ENCODE measurements at regions not wholly inside any gene's neighbourhood (a gene's known extent, or its start where the extent isn't known, plus 50 kb on each side); places are given as distances from the start of the nearest gene placed in this dataset.

GRCh38 chr6:149194820-149195558 lies 122.5 kb upstream of the TAB2 start:
- Histone ChIP-seq H2BK120ac (ENCODE audit: low read depth, low read length) (no peak overlapping the region), H3K9me3 (ENCODE audit: control insufficient read depth, low read length) (peaks cover 9% of the 10 kb centered on the region), H3K36me3 (ENCODE audit: control insufficient read depth in 1 of 2, insufficient read depth in 2 of 2, low read depth in 1 of 2, low read length in 2 of 2) (no peaks in the 10 kb centered on the region), H4K8ac (ENCODE audit: low read length) (no peak overlapping the region), H2AK5ac (ENCODE audit: low read length, severe bottlenecking) (no peak overlapping the region), H3K27ac (ENCODE audit: low read length, poor library complexity, severe bottlenecking) (no peak overlapping the region), H3K14ac (ENCODE audit: low read length in 2 of 2) (no peak overlapping the region), H4K91ac (ENCODE audit: low read length) (no peak overlapping the region), H2BK15ac (ENCODE audit: low read depth, poor library complexity, severe bottlenecking) (no peak overlapping the region), H3K4me1 (ENCODE audit: control insufficient read depth, insufficient read depth, low read depth, low read length) (no peaks in the 10 kb centered on the region), H2BK12ac (ENCODE audit: low read length in 2 of 2) (no peak overlapping the region), H3K27me3 (ENCODE audit: control insufficient read depth in 1 of 2, insufficient read depth in 1 of 2, low read length in 2 of 2) (no peaks in the 10 kb centered on the region), H3K23ac (ENCODE audit: low read length in 2 of 2) (no peak overlapping the region), H3K9ac (ENCODE audit: low read length) (no peak overlapping the region), H3K18ac (ENCODE audit: low read depth in 1 of 2, low read length in 2 of 2) (no peak overlapping the region), H3K4ac (ENCODE audit: low read depth in 1 of 2, low read length in 2 of 2) (no peak overlapping the region), H3K4me3 (ENCODE audit: insufficient read depth in 1 of 2, low read depth in 1 of 2, low read length in 2 of 2) (no peak overlapping the region), H2BK5ac (ENCODE audit: low read depth, low read length, poor library complexity, severe bottlenecking) (no peak overlapping the region), H3K79me1 (replicated peaks; ENCODE audit: low read length, poor library complexity, severe bottlenecking) (no peaks in the 10 kb centered on the region), H3K4me2 (ENCODE audit: low read length, poor library complexity, severe bottlenecking) (no peak overlapping the region), H2AFZ (ENCODE audit: low read depth, low read length) (no peak overlapping the region)
- DNase-seq = no peak
- WGBS = 89% methylated on average over 7 of the region's 8 CpGs

- Histone ChIP-seq H3K23ac (ENCODE audit: low read length in 2 of 2) (no peak overlapping the region), H3K4me1 (ENCODE audit: control insufficient read depth, insufficient read depth, low read depth, low read length) (no peaks in the 10 kb centered on the region), H3K4me2 (ENCODE audit: low read length, poor library complexity, severe bottlenecking) (no peak overlapping the region), H3K9me3 (ENCODE audit: control insufficient read depth, low read length) (peaks cover 9% of the 10 kb centered on the region), H3K4ac (ENCODE audit: low read depth in 1 of 2, low read length in 2 of 2) (no peak overlapping the region), H2BK5ac (ENCODE audit: low read depth, low read length, poor library complexity, severe bottlenecking) (no peak overlapping the region), H3K27me3 (ENCODE audit: control insufficient read depth in 1 of 2, insufficient read depth in 1 of 2, low read length in 2 of 2) (no peaks in the 10 kb centered on the region), H4K8ac (ENCODE audit: low read length) (no peak overlapping the region), H3K9ac (ENCODE audit: low read length) (no peak overlapping the region), H3K27ac (ENCODE audit: low read length, poor library complexity, severe bottlenecking) (no peak overlapping the region), H2AK5ac (ENCODE audit: low read length, severe bottlenecking) (no peak overlapping the region), H3K14ac (ENCODE audit: low read length in 2 of 2) (no peak overlapping the region), H3K79me1 (replicated peaks; ENCODE audit: low read length, poor library complexity, severe bottlenecking) (no peaks in the 10 kb centered on the region), H3K4me3 (ENCODE audit: insufficient read depth in 1 of 2, low read depth in 1 of 2, low read length in 2 of 2) (no peak overlapping the region), H3K36me3 (ENCODE audit: control insufficient read depth in 1 of 2, insufficient read depth in 2 of 2, low read depth in 1 of 2, low read length in 2 of 2) (no peaks in the 10 kb centered on the region), H2BK120ac (ENCODE audit: low read depth, low read length) (no peak overlapping the region), H3K18ac (ENCODE audit: low read depth in 1 of 2, low read length in 2 of 2) (no peak overlapping the region), H4K91ac (ENCODE audit: low read length) (no peak overlapping the region), H2BK15ac (ENCODE audit: low read depth, poor library complexity, severe bottlenecking) (no peak overlapping the region), H2AFZ (ENCODE audit: low read depth, low read length) (no peak overlapping the region), H2BK12ac (ENCODE audit: low read length in 2 of 2) (no peak overlapping the region)
- DNase-seq = no peak
- WGBS = 96% methylated on average over 3 of the region's 3 CpGs
Measured at GRCh38 chr6:149196091-149196490, 121.4 kb upstream of the TAB2 start.

- no peak overlapping the region for H2AFZ ChIP-seq (ENCODE audit: low read depth, low read length)
- no peaks in the 10 kb centered on the region for H3K4me1 ChIP-seq (ENCODE audit: control insufficient read depth, insufficient read depth, low read depth, low read length)
- H4K91ac ChIP-seq (ENCODE audit: low read length) = no peak overlapping the region
- DNase-seq = no peak
- H3K9me3 ChIP-seq (ENCODE audit: control insufficient read depth, low read length) = peaks cover 9% of the 10 kb centered on the region
- no peaks in the 10 kb centered on the region for H3K27me3 ChIP-seq (ENCODE audit: control insufficient read depth in 1 of 2, insufficient read depth in 1 of 2, low read length in 2 of 2)
- H3K18ac ChIP-seq (ENCODE audit: low read depth in 1 of 2, low read length in 2 of 2) = no peak overlapping the region
- no peak overlapping the region for H2BK5ac ChIP-seq (ENCODE audit: low read depth, low read length, poor library complexity, severe bottlenecking)
- H3K36me3 ChIP-seq (ENCODE audit: control insufficient read depth in 1 of 2, insufficient read depth in 2 of 2, low read depth in 1 of 2, low read length in 2 of 2) = no peaks in the 10 kb centered on the region
- H4K8ac ChIP-seq (ENCODE audit: low read length) = no peak overlapping the region
- no peak overlapping the region for H2BK15ac ChIP-seq (ENCODE audit: low read depth, poor library complexity, severe bottlenecking)
- H3K4me3 ChIP-seq (ENCODE audit: insufficient read depth in 1 of 2, low read depth in 1 of 2, low read length in 2 of 2) = no peak overlapping the region
- no peak overlapping the region for H3K4ac ChIP-seq (ENCODE audit: low read depth in 1 of 2, low read length in 2 of 2)
- H3K79me1 ChIP-seq (replicated peaks; ENCODE audit: low read length, poor library complexity, severe bottlenecking) = no peaks in the 10 kb centered on the region
- no peak overlapping the region for H3K27ac ChIP-seq (ENCODE audit: low read length, poor library complexity, severe bottlenecking)
- H2BK12ac ChIP-seq (ENCODE audit: low read length in 2 of 2) = no peak overlapping the region
- H3K23ac ChIP-seq (ENCODE audit: low read length in 2 of 2) = no peak overlapping the region
- no peak overlapping the region for H3K9ac ChIP-seq (ENCODE audit: low read length)
- no peak overlapping the region for H3K14ac ChIP-seq (ENCODE audit: low read length in 2 of 2)
- H2AK5ac ChIP-seq (ENCODE audit: low read length, severe bottlenecking) = no peak overlapping the region
- H3K4me2 ChIP-seq (ENCODE audit: low read length, poor library complexity, severe bottlenecking) = no peak overlapping the region
- H2BK120ac ChIP-seq (ENCODE audit: low read depth, low read length) = no peak overlapping the region
Measured at GRCh38 chr6:149197482-149197881, 120.0 kb upstream of the TAB2 start.

GRCh38 chr6:149198265-149198664 lies 119.2 kb upstream of the TAB2 start:
- Histone ChIP-seq H3K4me2 (ENCODE audit: low read length, poor library complexity, severe bottlenecking) (no peak overlapping the region), H3K23ac (ENCODE audit: low read length in 2 of 2) (no peak overlapping the region), H4K8ac (ENCODE audit: low read length) (no peak overlapping the region), H2BK12ac (ENCODE audit: low read length in 2 of 2) (no peak overlapping the region), H2BK120ac (ENCODE audit: low read depth, low read length) (no peak overlapping the region), H2AK5ac (ENCODE audit: low read length, severe bottlenecking) (no peak overlapping the region), H3K4ac (ENCODE audit: low read depth in 1 of 2, low read length in 2 of 2) (no peak overlapping the region), H3K79me1 (replicated peaks; ENCODE audit: low read length, poor library complexity, severe bottlenecking) (no peaks in the 10 kb centered on the region), H3K18ac (ENCODE audit: low read depth in 1 of 2, low read length in 2 of 2) (no peak overlapping the region), H3K9ac (ENCODE audit: low read length) (no peak overlapping the region), H2BK15ac (ENCODE audit: low read depth, poor library complexity, severe bottlenecking) (no peak overlapping the region), H3K4me1 (ENCODE audit: control insufficient read depth, insufficient read depth, low read depth, low read length) (no peaks in the 10 kb centered on the region), H2AFZ (ENCODE audit: low read depth, low read length) (no peak overlapping the region), H2BK5ac (ENCODE audit: low read depth, low read length, poor library complexity, severe bottlenecking) (no peak overlapping the region), H3K9me3 (ENCODE audit: control insufficient read depth, low read length) (peaks cover 9% of the 10 kb centered on the region), H3K27me3 (ENCODE audit: control insufficient read depth in 1 of 2, insufficient read depth in 1 of 2, low read length in 2 of 2) (no peaks in the 10 kb centered on the region), H3K4me3 (ENCODE audit: insufficient read depth in 1 of 2, low read depth in 1 of 2, low read length in 2 of 2) (no peak overlapping the region), H3K27ac (ENCODE audit: low read length, poor library complexity, severe bottlenecking) (no peak overlapping the region), H3K36me3 (ENCODE audit: control insufficient read depth in 1 of 2, insufficient read depth in 2 of 2, low read depth in 1 of 2, low read length in 2 of 2) (no peaks in the 10 kb centered on the region), H4K91ac (ENCODE audit: low read length) (no peak overlapping the region), H3K14ac (ENCODE audit: low read length in 2 of 2) (no peak overlapping the region)
- WGBS = 96% methylated on average over 2 of the region's 3 CpGs
- no peak for DNase-seq

Data from mesenchymal stem cell (in vitro differentiated cells and primary cell).